Chondrocyte (in vitro differentiated cells): ENCODE measurements at regions not wholly inside any gene's neighbourhood (a gene's known extent, or its start where the extent isn't known, plus 50 kb on each side); places are given as distances from the start of the nearest gene placed in this dataset.

Experiments used
- DNase-seq: peaks from one replicate; pipeline ENCODE4 v3.0.0; 2021; ENCODE audit warnings: mixed read lengths, low spot score
- H3K27ac Mint-ChIP-seq: one replicate; pipeline ENCODE4 v1.8.0; 2021; ENCODE audit warnings: mild to moderate bottlenecking, moderate library complexity, mixed read lengths; ENCODE audit not compliant: unreplicated experiment
- H3K27me3 Mint-ChIP-seq: 2 replicates; pipeline ENCODE4 v1.8.0; 2021; ENCODE audit warnings: low read depth, mixed read lengths
- H3K36me3 Mint-ChIP-seq: 2 replicates; pipeline ENCODE4 v1.8.0; 2021; ENCODE audit warnings: low read depth, mixed read lengths
- H3K4me1 Mint-ChIP-seq: 2 replicates; pipeline ENCODE4 v1.8.0; 2021; ENCODE audit warnings: low read depth, mild to moderate bottlenecking, mixed read lengths
- H3K4me3 Mint-ChIP-seq: one replicate; pipeline ENCODE4 v1.8.0; 2021; ENCODE audit warnings: mild to moderate bottlenecking, moderate library complexity, mixed read lengths; ENCODE audit not compliant: unreplicated experiment
- H3K9me3 Mint-ChIP-seq: 2 replicates; pipeline ENCODE4 v1.8.0; 2021; ENCODE audit warnings: low read depth, mixed read lengths
- TF ChIP-seq, protein P1 (sequence below): fragments of 200-600 bp; sonication (generic); IDR thresholded peaks from 2 replicates; pipeline ENCODE4 v1.5.0; 2021; ENCODE audit warnings: antibody characterized with exemption, mild to moderate bottlenecking, moderate library complexity

GRCh38 chr14:80077262-80077661, 134.0 kb downstream of the DIO2 start:
- Mint-ChIP-seq H3K4me3 (no peak overlapping the region), H3K9me3 (peaks cover 25% of the 10 kb centered on the region), H3K36me3 (peaks cover 2% of the 10 kb centered on the region), H3K27ac (no peak overlapping the region), H3K27me3 (no peaks in the 10 kb centered on the region), H3K4me1 (no peaks in the 10 kb centered on the region)
- TF ChIP-seq, protein P1, sequence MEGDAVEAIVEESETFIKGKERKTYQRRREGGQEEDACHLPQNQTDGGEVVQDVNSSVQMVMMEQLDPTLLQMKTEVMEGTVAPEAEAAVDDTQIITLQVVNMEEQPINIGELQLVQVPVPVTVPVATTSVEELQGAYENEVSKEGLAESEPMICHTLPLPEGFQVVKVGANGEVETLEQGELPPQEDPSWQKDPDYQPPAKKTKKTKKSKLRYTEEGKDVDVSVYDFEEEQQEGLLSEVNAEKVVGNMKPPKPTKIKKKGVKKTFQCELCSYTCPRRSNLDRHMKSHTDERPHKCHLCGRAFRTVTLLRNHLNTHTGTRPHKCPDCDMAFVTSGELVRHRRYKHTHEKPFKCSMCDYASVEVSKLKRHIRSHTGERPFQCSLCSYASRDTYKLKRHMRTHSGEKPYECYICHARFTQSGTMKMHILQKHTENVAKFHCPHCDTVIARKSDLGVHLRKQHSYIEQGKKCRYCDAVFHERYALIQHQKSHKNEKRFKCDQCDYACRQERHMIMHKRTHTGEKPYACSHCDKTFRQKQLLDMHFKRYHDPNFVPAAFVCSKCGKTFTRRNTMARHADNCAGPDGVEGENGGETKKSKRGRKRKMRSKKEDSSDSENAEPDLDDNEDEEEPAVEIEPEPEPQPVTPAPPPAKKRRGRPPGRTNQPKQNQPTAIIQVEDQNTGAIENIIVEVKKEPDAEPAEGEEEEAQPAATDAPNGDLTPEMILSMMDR: no peak
- DNase-seq: no peak

GRCh38 chr14:80074900-80075574, 136.3 kb downstream of the DIO2 start:
- TF ChIP-seq, protein P1: no peak
- no peak for DNase-seq
- Mint-ChIP-seq H3K9me3 (peaks cover 44% of the 10 kb centered on the region), H3K27me3 (no peaks in the 10 kb centered on the region), H3K4me3 (no peak overlapping the region), H3K27ac (no peak overlapping the region), H3K4me1 (no peaks in the 10 kb centered on the region), H3K36me3 (peaks cover 8% of the 10 kb centered on the region)

GRCh38 chr14:80059041-80059440, 152.3 kb downstream of the DIO2 start:
- H3K27ac Mint-ChIP-seq: no peak overlapping the region
- H3K36me3 Mint-ChIP-seq: peaks cover 2% of the 10 kb centered on the region
- TF ChIP-seq, protein P1: no peak
- H3K27me3 Mint-ChIP-seq: no peaks in the 10 kb centered on the region
- H3K4me3 Mint-ChIP-seq: no peak overlapping the region
- H3K9me3 Mint-ChIP-seq: peaks cover 2% of the 10 kb centered on the region
- no peak for DNase-seq
- peaks cover 29% of the 10 kb centered on the region for H3K4me1 Mint-ChIP-seq

DNA sequence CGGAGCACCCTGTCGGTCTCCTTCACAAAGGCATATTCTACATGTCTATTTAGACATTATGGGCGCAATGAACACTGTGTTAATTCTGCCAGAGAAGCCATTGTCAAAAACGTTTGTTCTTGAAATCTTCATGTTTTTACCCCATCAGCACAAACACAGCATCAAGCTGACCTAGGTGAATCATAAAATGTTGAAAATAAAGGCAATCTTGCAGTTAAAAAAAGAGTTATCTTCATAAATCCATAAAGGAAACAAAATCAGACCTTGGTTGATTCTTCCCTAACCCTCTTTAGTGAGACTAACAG, 154.9 kb downstream of the DIO2 start:
- DNase-seq: no peak
- no peaks in the 10 kb centered on the region for H3K27me3 Mint-ChIP-seq
- peaks cover 15% of the 10 kb centered on the region for H3K4me1 Mint-ChIP-seq
- peaks cover 5% of the 10 kb centered on the region for H3K9me3 Mint-ChIP-seq
- no peak overlapping the region for H3K4me3 Mint-ChIP-seq
- TF ChIP-seq, protein P1: peak; percentile 62
- peaks cover 1% of the 10 kb centered on the region for H3K36me3 Mint-ChIP-seq
- no peak overlapping the region for H3K27ac Mint-ChIP-seq

DNA sequence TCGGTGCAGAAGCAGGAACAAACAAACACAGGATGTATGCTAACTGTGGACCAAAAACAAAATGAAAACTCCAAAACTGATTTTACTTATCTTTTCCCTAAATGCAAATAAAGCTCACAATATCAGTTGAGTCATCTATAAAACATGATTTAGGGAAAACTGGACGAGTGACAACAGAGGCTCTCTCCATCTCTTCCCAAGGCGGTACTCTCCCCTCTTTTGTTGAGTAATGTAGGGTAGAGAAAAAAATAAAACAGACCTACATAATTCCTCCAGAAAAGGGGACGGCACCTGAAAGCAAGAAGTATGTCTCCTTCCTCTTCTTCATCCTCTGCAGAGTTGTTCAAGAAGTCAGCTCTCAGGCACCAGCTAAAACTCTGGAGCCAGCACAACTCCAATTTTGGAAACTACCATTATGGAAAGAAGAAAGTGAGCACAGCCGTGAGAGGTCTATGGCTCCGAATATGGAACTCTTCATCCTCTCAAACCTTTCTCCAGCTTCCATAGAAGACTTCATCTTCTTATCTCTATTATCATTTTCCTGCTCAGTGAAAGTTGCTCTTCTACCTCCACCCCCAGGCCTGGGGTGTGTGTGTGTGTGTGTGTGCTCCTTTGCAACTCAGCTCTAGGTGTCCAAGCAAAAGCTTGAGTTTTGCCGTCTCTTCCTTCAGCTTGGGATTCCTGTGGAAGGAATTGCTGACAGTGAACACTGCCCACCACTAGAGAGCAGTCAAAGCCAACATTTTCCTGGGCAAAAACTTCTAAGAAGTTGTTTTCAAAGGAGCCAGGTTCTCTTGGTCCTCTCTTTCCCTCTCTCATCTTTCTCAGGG, 155.4 kb downstream of the DIO2 start:
- Mint-ChIP-seq H3K4me3 (no peak overlapping the region), H3K9me3 (peaks cover 10% of the 10 kb centered on the region), H3K27me3 (no peaks in the 10 kb centered on the region), H3K27ac (no peak overlapping the region), H3K4me1 (peaks cover 15% of the 10 kb centered on the region), H3K36me3 (peaks cover 1% of the 10 kb centered on the region)
- TF ChIP-seq, protein P1: peak; percentile 94
- DNase-seq: no peak
